ENCODE measurements at regions not wholly inside any gene's neighbourhood (a gene's known extent, or its start where the extent isn't known, plus 50 kb on each side); places are given as distances from the start of the nearest gene placed in this dataset.

DNA sequence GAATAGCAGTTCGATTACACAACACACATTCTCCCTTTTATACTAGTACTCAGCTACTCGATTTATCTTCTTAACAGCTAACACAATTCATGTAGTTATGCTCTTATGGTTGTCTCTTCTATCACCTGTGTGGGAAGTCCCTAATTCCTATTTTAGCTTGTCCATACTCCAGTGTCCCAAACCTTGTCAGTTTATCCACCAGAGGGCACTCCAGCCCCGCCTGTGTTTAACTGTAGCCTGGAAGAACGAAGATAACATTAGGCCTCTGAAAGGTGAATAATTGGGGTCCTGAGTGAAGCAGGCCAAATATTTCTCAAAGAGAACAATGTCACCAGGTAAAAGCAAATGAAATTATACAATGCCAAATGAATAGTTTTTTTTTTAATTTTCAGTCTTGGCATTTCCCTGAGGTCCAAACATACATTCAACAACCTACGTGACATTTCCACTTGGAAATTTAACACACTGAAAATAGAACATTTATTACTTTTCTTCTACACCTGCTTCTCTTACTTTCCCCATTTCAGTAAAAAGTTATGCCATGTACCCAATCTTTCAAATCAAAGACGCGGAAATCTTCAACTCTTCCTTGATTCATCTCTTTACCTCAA lies 560.7 kb downstream of the HTR1A start:
- TF ChIP-seq, protein P1, sequence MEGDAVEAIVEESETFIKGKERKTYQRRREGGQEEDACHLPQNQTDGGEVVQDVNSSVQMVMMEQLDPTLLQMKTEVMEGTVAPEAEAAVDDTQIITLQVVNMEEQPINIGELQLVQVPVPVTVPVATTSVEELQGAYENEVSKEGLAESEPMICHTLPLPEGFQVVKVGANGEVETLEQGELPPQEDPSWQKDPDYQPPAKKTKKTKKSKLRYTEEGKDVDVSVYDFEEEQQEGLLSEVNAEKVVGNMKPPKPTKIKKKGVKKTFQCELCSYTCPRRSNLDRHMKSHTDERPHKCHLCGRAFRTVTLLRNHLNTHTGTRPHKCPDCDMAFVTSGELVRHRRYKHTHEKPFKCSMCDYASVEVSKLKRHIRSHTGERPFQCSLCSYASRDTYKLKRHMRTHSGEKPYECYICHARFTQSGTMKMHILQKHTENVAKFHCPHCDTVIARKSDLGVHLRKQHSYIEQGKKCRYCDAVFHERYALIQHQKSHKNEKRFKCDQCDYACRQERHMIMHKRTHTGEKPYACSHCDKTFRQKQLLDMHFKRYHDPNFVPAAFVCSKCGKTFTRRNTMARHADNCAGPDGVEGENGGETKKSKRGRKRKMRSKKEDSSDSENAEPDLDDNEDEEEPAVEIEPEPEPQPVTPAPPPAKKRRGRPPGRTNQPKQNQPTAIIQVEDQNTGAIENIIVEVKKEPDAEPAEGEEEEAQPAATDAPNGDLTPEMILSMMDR (IDR thresholded peaks at IDR 0.05 in 2 of 3, conservative IDR thresholded peaks at IDR 0.05 in 1 of 3; ENCODE audit: insufficient read depth in 2 of 3, low read depth in 1 of 3, low read length in 3 of 3), result peak; percentile 47 to 51 (median 50)
- TF ChIP-seq CEBPG (CRISPR knock-in tag; IDR thresholded peaks at IDR 0.05), result no peak
- TF ChIP-seq CEBPG (tag; conservative IDR thresholded peaks at IDR 0.05 in 1 of 2, IDR thresholded peaks at IDR 0.05 in 1 of 2), result no peak
- TF ChIP-seq IRF2 (CRISPR knock-in tag; IDR thresholded peaks at IDR 0.05), result no peak
- no peak for TF ChIP-seq NRF1 (conservative IDR thresholded peaks at IDR 0.05 in 1 of 2, IDR thresholded peaks at IDR 0.05 in 1 of 2)
- no peak for TF ChIP-seq EZH2 (IDR thresholded peaks at IDR 0.05; ENCODE audit: borderline replicate concordance, low read depth, low read length)
- TF ChIP-seq CHD1 (IDR thresholded peaks at IDR 0.05; ENCODE audit: low read length), result no peak

Data from K562 (cell line).